Breast epithelium (tissue), 4 donors: ENCODE measurements at regions not wholly inside any gene's neighbourhood (a gene's known extent, or its start where the extent isn't known, plus 50 kb on each side); places are given as distances from the start of the nearest gene placed in this dataset.

Source experiments
- DNase-seq, 2 donors: peaks; one replicate each; pipeline ENCODE4 v3.0.0-alpha.2; 2019; ENCODE audit warnings: low spot score in 2 of 2
- H3K27ac ChIP-seq, 2 donors: fragments of 200-600 bp; sonication (generic) in 1 of 2; one replicate each; pipeline ENCODE4 v1.5.1; 2016 to 2019; ENCODE audit warnings: mild to moderate bottlenecking in 1 of 2
- H3K27me3 ChIP-seq, 2 donors: fragments of 200-600 bp; sonication (generic) in 1 of 2; one replicate each; pipeline versions ENCODE4 v1.5.1 to v1.6.0; 2017 to 2019; ENCODE audit warnings: control low read depth in 1 of 2, mild to moderate bottlenecking in 1 of 2
- H3K36me3 ChIP-seq: fragments of 200-600 bp; one replicate; pipeline ENCODE4 v1.5.1; 2019
- H3K4me1 ChIP-seq, 2 donors: fragments of 200-600 bp; sonication (generic); one replicate each; pipeline ENCODE4 v1.5.1; 2016 to 2019; ENCODE audit warnings: control low read depth in 1 of 2
- H3K4me3 ChIP-seq, 3 donors: fragments of 200-600 bp; sonication (generic); 1 replicate in 2 of 3; 2 replicates in 1 of 3; pipeline ENCODE4 v1.5.1; 2016 to 2019; ENCODE audit warnings: mild to moderate bottlenecking in 3 of 3, moderate library complexity in 2 of 3
- H3K9me3 ChIP-seq, 2 donors: fragments of 200-600 bp; sonication (generic) in 1 of 2; one replicate each; pipeline ENCODE4 v1.5.1; 2016 to 2019; ENCODE audit warnings: control low read depth in 1 of 2
- CTCF ChIP-seq, 3 donors: fragments of 450-650 bp; IDR thresholded peaks; one replicate each; pipeline ENCODE4 v1.5.1; 2016 to 2017; ENCODE audit warnings: antibody characterized with exemption in 3 of 3, mild to moderate bottlenecking in 3 of 3, moderate library complexity in 3 of 3
- POLR2A ChIP-seq: fragments of 450-650 bp; IDR thresholded peaks from one replicate; pipeline ENCODE4 v1.6.1; 2016; ENCODE audit warnings: antibody characterized with exemption, mild to moderate bottlenecking, moderate library complexity
- POLR2AphosphoS5 ChIP-seq, 3 donors: sonication (generic); formaldehyde crosslinking; IDR thresholded peaks; one replicate each; pipeline ENCODE4 v1.6.1; 2017; ENCODE audit warnings: antibody characterized with exemption in 3 of 3
- intact Hi-C: fragments of 100-400 bp; cut with DNase I; formaldehyde crosslinking; loops from one replicate; pipeline ENCODE4 v1.15.1; 2023; ENCODE audit warnings: low total_unique reads

- Histone ChIP-seq H3K4me3 (no peak overlapping the region), H3K27ac (no peak overlapping the region), H3K9me3 (no peaks in the 10 kb centered on the region), H3K27me3 (no peaks in the 10 kb centered on the region), H3K4me1 (no peaks in the 10 kb centered on the region), H3K36me3 (no peaks in the 10 kb centered on the region)
- TF ChIP-seq POLR2AphosphoS5 (IDR thresholded peaks at IDR 0.05) (no peak), CTCF (IDR thresholded peaks at IDR 0.05) (no peak), POLR2A (no peak)
- no peak for DNase-seq
- intact Hi-C loops, result no loop called here
Measured at GRCh38 chr4:154958621-154959358, 177.7 kb downstream of the RBM46 start.

- no peaks in the 10 kb centered on the region for H3K9me3 ChIP-seq
- no peaks in the 10 kb centered on the region for H3K4me1 ChIP-seq
- no peak for DNase-seq
- H3K27me3 ChIP-seq, result no peaks in the 10 kb centered on the region
- no peaks in the 10 kb centered on the region for H3K36me3 ChIP-seq
- no peak overlapping the region for H3K27ac ChIP-seq
- TF ChIP-seq POLR2AphosphoS5 (IDR thresholded peaks at IDR 0.05) (no peak), CTCF (IDR thresholded peaks at IDR 0.05) (no peak)
- intact Hi-C loops, result no loop called here
- H3K4me3 ChIP-seq, result no peak overlapping the region
Measured at GRCh38 chr4:154959756-154960155, 178.7 kb downstream of the RBM46 start.

GRCh38 chr4:154960476-154960875 is 179.4 kb downstream of the RBM46 start:
- Histone ChIP-seq H3K36me3 (no peaks in the 10 kb centered on the region), H3K9me3 (no peaks in the 10 kb centered on the region), H3K27me3 (no peaks in the 10 kb centered on the region), H3K4me3 (no peak overlapping the region), H3K27ac (no peak overlapping the region), H3K4me1 (no peaks in the 10 kb centered on the region)
- TF ChIP-seq CTCF (IDR thresholded peaks at IDR 0.05) (no peak), POLR2AphosphoS5 (IDR thresholded peaks at IDR 0.05) (no peak), POLR2A (no peak)
- no peak for DNase-seq
- intact Hi-C loops, result no loop called here

GRCh38 chr4:154961263-154961662 is 180.2 kb downstream of the RBM46 start:
- Histone ChIP-seq H3K4me1 (no peaks in the 10 kb centered on the region), H3K27ac (no peak overlapping the region), H3K9me3 (no peaks in the 10 kb centered on the region), H3K4me3 (no peak overlapping the region), H3K36me3 (no peaks in the 10 kb centered on the region), H3K27me3 (no peaks in the 10 kb centered on the region)
- intact Hi-C loops, result no loop called here
- TF ChIP-seq POLR2AphosphoS5 (IDR thresholded peaks at IDR 0.05) (no peak), CTCF (IDR thresholded peaks at IDR 0.05) (no peak), POLR2A (no peak)
- no peak for DNase-seq

GRCh38 chr4:154973244-154974035 is 192.4 kb downstream of the RBM46 start:
- Histone ChIP-seq H3K4me1 (no peaks in the 10 kb centered on the region), H3K27me3 (no peaks in the 10 kb centered on the region), H3K4me3 (no peak overlapping the region), H3K27ac (no peak overlapping the region), H3K36me3 (no peaks in the 10 kb centered on the region), H3K9me3 (no peaks in the 10 kb centered on the region)
- intact Hi-C loops, result no loop called here
- no peak for DNase-seq
- no peak for TF ChIP-seq CTCF (IDR thresholded peaks at IDR 0.05)
- TF ChIP-seq POLR2A, result no peak
- TF ChIP-seq POLR2AphosphoS5 (IDR thresholded peaks at IDR 0.05), result no peak
